ENCODE measurements at regions not wholly inside any gene's neighbourhood (a gene's known extent, or its start where the extent isn't known, plus 50 kb on each side); places are given as distances from the start of the nearest gene placed in this dataset.
"Not testable (repeated sequence)": the region's sequence is repeated elsewhere in the genome, so short reads cannot be mapped to it uniquely, and the experiment has no call there.

- no peak overlapping the region for H3K9ac ChIP-seq (ENCODE audit: low read depth, low read length, poor library complexity, severe bottlenecking)
- H3K4me3 ChIP-seq (ENCODE audit: low read length, poor library complexity, severe bottlenecking) = no peak overlapping the region
- no peak overlapping the region for H2AFZ ChIP-seq (ENCODE audit: low read length)
- no peaks in the 10 kb centered on the region for H3K27me3 ChIP-seq (ENCODE audit: insufficient read depth, low read length, poor library complexity, severe bottlenecking)
- TF ChIP-seq EZH2phosphoT487 (IDR thresholded peaks at IDR 0.05; ENCODE audit: borderline replicate concordance) (no peak), CTCF (conservative IDR thresholded peaks at IDR 0.05; ENCODE audit: low read length) (no peak)
- no peaks in the 10 kb centered on the region for H3F3A ChIP-seq (ENCODE audit: low read depth)
- no peaks in the 10 kb centered on the region for H3K9me3 ChIP-seq (ENCODE audit: insufficient read depth, low read depth, low read length)
- no peaks in the 10 kb centered on the region for H3K9me2 ChIP-seq (replicated peaks; ENCODE audit: low read depth, low read length)
- H3K36me3 ChIP-seq (ENCODE audit: insufficient read depth, low read length) = no peaks in the 10 kb centered on the region
- H3K4me1 ChIP-seq (ENCODE audit: insufficient read depth, low read length, poor library complexity, severe bottlenecking) = no peaks in the 10 kb centered on the region
- no peaks in the 10 kb centered on the region for H4K20me1 ChIP-seq (ENCODE audit: insufficient read depth, low read length, poor library complexity, severe bottlenecking)
- H3K79me2 ChIP-seq (ENCODE audit: insufficient read depth, low read length) = no peaks in the 10 kb centered on the region
- H3K4me2 ChIP-seq (ENCODE audit: low read depth, low read length, poor library complexity, severe bottlenecking) = no peak overlapping the region
Measured at GRCh38 chr7:16089801-16090200, 331.5 kb downstream of the CRPPA start.

GRCh38 chr7:16089191-16089590 lies 332.1 kb downstream of the CRPPA start:
- Histone ChIP-seq H3K4me1 (ENCODE audit: insufficient read depth, low read length, poor library complexity, severe bottlenecking) (no peaks in the 10 kb centered on the region), H3K4me2 (ENCODE audit: low read depth, low read length, poor library complexity, severe bottlenecking) (no peak overlapping the region), H3K9ac (ENCODE audit: low read depth, low read length, poor library complexity, severe bottlenecking) (no peak overlapping the region), H3F3A (ENCODE audit: low read depth) (no peaks in the 10 kb centered on the region), H3K9me2 (replicated peaks; ENCODE audit: low read depth, low read length) (no peaks in the 10 kb centered on the region), H3K36me3 (ENCODE audit: insufficient read depth, low read length) (no peaks in the 10 kb centered on the region), H3K9me3 (ENCODE audit: insufficient read depth, low read depth, low read length) (no peaks in the 10 kb centered on the region), H3K79me2 (ENCODE audit: insufficient read depth, low read length) (no peaks in the 10 kb centered on the region), H2AFZ (ENCODE audit: low read length) (no peak overlapping the region), H3K4me3 (ENCODE audit: low read length, poor library complexity, severe bottlenecking) (no peak overlapping the region), H3K27me3 (ENCODE audit: insufficient read depth, low read length, poor library complexity, severe bottlenecking) (no peaks in the 10 kb centered on the region), H4K20me1 (ENCODE audit: insufficient read depth, low read length, poor library complexity, severe bottlenecking) (no peaks in the 10 kb centered on the region)
- no peak for TF ChIP-seq CTCF (conservative IDR thresholded peaks at IDR 0.05; ENCODE audit: low read length)
- no peak for TF ChIP-seq EZH2phosphoT487 (IDR thresholded peaks at IDR 0.05; ENCODE audit: borderline replicate concordance)

- no peak for TF ChIP-seq CTCF (conservative IDR thresholded peaks at IDR 0.05; ENCODE audit: low read length)
- TF ChIP-seq EZH2phosphoT487 (IDR thresholded peaks at IDR 0.05; ENCODE audit: borderline replicate concordance) = no peak
- Histone ChIP-seq H3K9me2 (replicated peaks; ENCODE audit: low read depth, low read length) (no peaks in the 10 kb centered on the region), H4K20me1 (ENCODE audit: insufficient read depth, low read length, poor library complexity, severe bottlenecking) (no peaks in the 10 kb centered on the region), H3K36me3 (ENCODE audit: insufficient read depth, low read length) (no peaks in the 10 kb centered on the region), H3K27me3 (ENCODE audit: insufficient read depth, low read length, poor library complexity, severe bottlenecking) (no peaks in the 10 kb centered on the region), H3K9ac (ENCODE audit: low read depth, low read length, poor library complexity, severe bottlenecking) (no peak overlapping the region), H3K79me2 (ENCODE audit: insufficient read depth, low read length) (no peaks in the 10 kb centered on the region), H3K4me2 (ENCODE audit: low read depth, low read length, poor library complexity, severe bottlenecking) (no peak overlapping the region), H2AFZ (ENCODE audit: low read length) (no peak overlapping the region), H3F3A (ENCODE audit: low read depth) (no peaks in the 10 kb centered on the region), H3K4me1 (ENCODE audit: insufficient read depth, low read length, poor library complexity, severe bottlenecking) (no peaks in the 10 kb centered on the region), H3K4me3 (ENCODE audit: low read length, poor library complexity, severe bottlenecking) (no peak overlapping the region), H3K9me3 (ENCODE audit: insufficient read depth, low read depth, low read length) (no peaks in the 10 kb centered on the region)
Measured at GRCh38 chr7:16086743-16087142, 334.6 kb downstream of the CRPPA start.

GRCh38 chr7:16085780-16086179 lies 335.6 kb downstream of the CRPPA start:
- H3K9me3 ChIP-seq (ENCODE audit: insufficient read depth, low read depth, low read length); H4K20me1 ChIP-seq (ENCODE audit: insufficient read depth, low read length, poor library complexity, severe bottlenecking); H3K79me2 ChIP-seq (ENCODE audit: insufficient read depth, low read length); H3K36me3 ChIP-seq (ENCODE audit: insufficient read depth, low read length); H3K4me2 ChIP-seq (ENCODE audit: low read depth, low read length, poor library complexity, severe bottlenecking); H3K4me1 ChIP-seq (ENCODE audit: insufficient read depth, low read length, poor library complexity, severe bottlenecking); H3K9ac ChIP-seq (ENCODE audit: low read depth, low read length, poor library complexity, severe bottlenecking); H2AFZ ChIP-seq (ENCODE audit: low read length); H3K27me3 ChIP-seq (ENCODE audit: insufficient read depth, low read length, poor library complexity, severe bottlenecking); H3F3A ChIP-seq (ENCODE audit: low read depth); H3K4me3 ChIP-seq (ENCODE audit: low read length, poor library complexity, severe bottlenecking); H3K9me2 ChIP-seq (replicated peaks; ENCODE audit: low read depth, low read length): not testable (repeated sequence)
